SU-DHL-6 (cell line): ENCODE measurements at regions not wholly inside any gene's neighbourhood (a gene's known extent, or its start where the extent isn't known, plus 50 kb on each side); places are given as distances from the start of the nearest gene placed in this dataset.

Experiments used
- H2AFZ ChIP-seq: fragments of 200-600 bp; sonication (generic); 2 replicates; pipeline ENCODE4 v1.6.1; 2014; ENCODE audit warnings: low read depth, mild to moderate bottlenecking, moderate library complexity, mixed read lengths, antibody characterized with exemption, low read length; ENCODE audit not compliant: severe bottlenecking
- H3F3A ChIP-seq: fragments of 200-600 bp; shearing (Covaris generic); 2 replicates; pipeline ENCODE4 v1.6.0; 2016; ENCODE audit warnings: antibody characterized with exemption, mild to moderate bottlenecking; ENCODE audit not compliant: insufficient read depth
- H3K27ac ChIP-seq: fragments of 200-600 bp; sonication (generic); 2 replicates; pipeline ENCODE4 v1.5.1; 2016; ENCODE audit warnings: low read depth, mild to moderate bottlenecking, low read length, moderate library complexity, mixed read lengths
- H3K27me3 ChIP-seq: fragments of 200-600 bp; sonication (generic), shearing (Covaris generic); 2 replicates; pipeline ENCODE4 v1.6.0; 2014; ENCODE audit warnings: mild to moderate bottlenecking, low read length
- H3K36me3 ChIP-seq: fragments of 200-600 bp; sonication (generic); 2 replicates; pipeline ENCODE4 v1.6.1; 2014; ENCODE audit warnings: mild to moderate bottlenecking, low read length, mixed read lengths
- H3K4me2 ChIP-seq: fragments of 300-600, 200-600 bp; shearing (Covaris generic), sonication (generic); 2 replicates; pipeline ENCODE4 v1.6.0; 2014; ENCODE audit warnings: low read length, low read depth, mild to moderate bottlenecking; ENCODE audit not compliant: poor library complexity, severe bottlenecking
- H3K4me3 ChIP-seq: fragments of 200-600 bp; sonication (generic); 2 replicates; pipeline ENCODE4 v1.5.1; 2014; ENCODE audit warnings: antibody characterized with exemption, low read length, mild to moderate bottlenecking, mixed read lengths; ENCODE audit not compliant: insufficient read depth, poor library complexity, severe bottlenecking
- H3K79me2 ChIP-seq: fragments of 200-600 bp; sonication (generic); 2 replicates; pipeline ENCODE4 v1.6.1; 2014; ENCODE audit warnings: mild to moderate bottlenecking, low read length, moderate library complexity; ENCODE audit not compliant: insufficient read depth
- H3K9ac ChIP-seq: fragments of 200-600 bp; sonication (generic); 2 replicates; pipeline ENCODE4 v1.7.0; 2014; ENCODE audit warnings: mild to moderate bottlenecking, low read length
- H3K9me2 ChIP-seq: fragments of 200-600 bp; sonication (generic); replicated peaks from 2 replicates; pipeline ENCODE4 v1.6.1; 2014; ENCODE audit warnings: low read length; ENCODE audit not compliant: insufficient read depth
- H3K9me3 ChIP-seq: fragments of 200-600 bp; sonication (generic); 2 replicates; pipeline ENCODE4 v1.6.1; 2014; ENCODE audit warnings: low read length, mixed read lengths; ENCODE audit not compliant: insufficient read depth
- H4K20me1 ChIP-seq: fragments of 200-600 bp; sonication (generic); 2 replicates; pipeline ENCODE4 v1.6.1; 2014; ENCODE audit warnings: low read depth, mild to moderate bottlenecking, antibody characterized with exemption, low read length, moderate library complexity, mixed read lengths
- EZH2phosphoT487 ChIP-seq: fragments of 200-600 bp; sonication (generic), shearing (Covaris generic); conservative IDR thresholded peaks from 2 replicates; pipeline ENCODE4 v1.6.1; 2018; ENCODE audit warnings: mild to moderate bottlenecking, antibody characterized with exemption, low read length, moderate library complexity, mixed read lengths
- TF ChIP-seq, protein P1 (sequence below): fragments of 200-600 bp; sonication (generic); IDR thresholded peaks from one replicate; pipeline ENCODE4 v1.5.1; 2017; ENCODE audit warnings: antibody characterized with exemption, mild to moderate bottlenecking, low read length, moderate library complexity; ENCODE audit not compliant: insufficient read depth, poor library complexity, severe bottlenecking

DNA sequence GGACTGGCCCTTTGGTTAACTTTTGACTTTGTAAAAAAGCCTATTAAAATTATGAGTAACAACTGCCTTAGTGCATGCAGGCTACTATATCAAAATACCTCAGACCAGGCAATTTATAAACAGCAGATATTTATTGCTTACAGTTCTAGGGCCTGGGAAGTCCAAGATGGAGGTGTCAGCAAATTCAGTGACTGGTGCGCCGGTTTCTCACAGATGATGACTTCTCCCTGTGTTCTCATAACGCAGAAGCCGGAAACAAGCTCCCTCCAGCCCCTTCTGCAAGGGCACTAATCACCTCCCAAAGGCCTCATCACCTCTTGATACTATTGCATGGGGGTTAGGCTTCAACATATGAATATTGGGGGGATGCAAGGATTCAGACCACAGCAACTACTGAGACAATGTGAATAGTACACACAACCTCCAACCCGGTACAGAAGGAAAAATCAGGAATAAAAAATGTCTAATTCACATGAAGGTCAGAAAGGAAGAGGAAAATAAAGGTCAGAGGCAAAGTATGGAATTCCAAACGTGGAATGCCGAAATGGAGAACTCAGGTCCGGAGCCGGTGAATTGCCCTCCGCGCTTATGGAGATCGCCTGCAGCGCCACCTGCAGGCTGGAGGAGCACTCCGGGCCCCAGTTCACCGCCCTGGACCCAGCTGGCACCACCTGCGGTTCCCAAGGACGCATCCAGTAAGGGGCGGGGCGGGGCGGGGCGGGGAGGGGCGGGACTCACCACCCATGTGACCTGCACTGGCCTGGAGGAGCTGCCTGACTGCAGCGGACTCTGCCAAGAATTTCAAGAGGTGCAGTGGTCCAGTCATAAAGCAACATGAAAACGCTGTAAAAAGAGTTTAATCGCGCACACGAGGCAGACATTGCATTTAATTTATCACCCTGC is 203.4 kb downstream of the KIF26A start:
- H3K27me3 ChIP-seq, result no peaks in the 10 kb centered on the region
- no peaks in the 10 kb centered on the region for H3K9me3 ChIP-seq
- no peak overlapping the region for H2AFZ ChIP-seq
- H3F3A ChIP-seq, result no peaks in the 10 kb centered on the region
- H3K27ac ChIP-seq, result no peak overlapping the region
- H4K20me1 ChIP-seq, result no peaks in the 10 kb centered on the region
- TF ChIP-seq, protein P1, sequence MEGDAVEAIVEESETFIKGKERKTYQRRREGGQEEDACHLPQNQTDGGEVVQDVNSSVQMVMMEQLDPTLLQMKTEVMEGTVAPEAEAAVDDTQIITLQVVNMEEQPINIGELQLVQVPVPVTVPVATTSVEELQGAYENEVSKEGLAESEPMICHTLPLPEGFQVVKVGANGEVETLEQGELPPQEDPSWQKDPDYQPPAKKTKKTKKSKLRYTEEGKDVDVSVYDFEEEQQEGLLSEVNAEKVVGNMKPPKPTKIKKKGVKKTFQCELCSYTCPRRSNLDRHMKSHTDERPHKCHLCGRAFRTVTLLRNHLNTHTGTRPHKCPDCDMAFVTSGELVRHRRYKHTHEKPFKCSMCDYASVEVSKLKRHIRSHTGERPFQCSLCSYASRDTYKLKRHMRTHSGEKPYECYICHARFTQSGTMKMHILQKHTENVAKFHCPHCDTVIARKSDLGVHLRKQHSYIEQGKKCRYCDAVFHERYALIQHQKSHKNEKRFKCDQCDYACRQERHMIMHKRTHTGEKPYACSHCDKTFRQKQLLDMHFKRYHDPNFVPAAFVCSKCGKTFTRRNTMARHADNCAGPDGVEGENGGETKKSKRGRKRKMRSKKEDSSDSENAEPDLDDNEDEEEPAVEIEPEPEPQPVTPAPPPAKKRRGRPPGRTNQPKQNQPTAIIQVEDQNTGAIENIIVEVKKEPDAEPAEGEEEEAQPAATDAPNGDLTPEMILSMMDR, result no peak
- H3K9me2 ChIP-seq, result no peaks in the 10 kb centered on the region
- no peak overlapping the region for H3K4me2 ChIP-seq
- no peaks in the 10 kb centered on the region for H3K79me2 ChIP-seq
- H3K4me3 ChIP-seq, result no peak overlapping the region
- H3K9ac ChIP-seq, result no peak overlapping the region
- no peaks in the 10 kb centered on the region for H3K36me3 ChIP-seq

GRCh38 chr14:104342435-104343293 is 204.3 kb downstream of the KIF26A start:
- Histone ChIP-seq H3K4me3 (no peak overlapping the region), H3K9me2 (no peaks in the 10 kb centered on the region), H3K4me2 (no peak overlapping the region), H2AFZ (no peak overlapping the region), H3K27me3 (no peaks in the 10 kb centered on the region), H3K79me2 (no peaks in the 10 kb centered on the region), H3F3A (no peaks in the 10 kb centered on the region), H4K20me1 (no peaks in the 10 kb centered on the region), H3K9ac (no peak overlapping the region), H3K27ac (no peak overlapping the region), H3K9me3 (no peaks in the 10 kb centered on the region), H3K36me3 (no peaks in the 10 kb centered on the region)
- no peak for TF ChIP-seq EZH2phosphoT487
- TF ChIP-seq, protein P1, result no peak

- Histone ChIP-seq H3K27me3 (no peaks in the 10 kb centered on the region), H3K9me3 (no peaks in the 10 kb centered on the region), H2AFZ (no peak overlapping the region), H3K4me2 (no peak overlapping the region), H3K36me3 (no peaks in the 10 kb centered on the region), H4K20me1 (no peaks in the 10 kb centered on the region), H3K4me3 (no peak overlapping the region), H3K27ac (no peak overlapping the region), H3K9me2 (no peaks in the 10 kb centered on the region), H3F3A (no peaks in the 10 kb centered on the region), H3K9ac (no peak overlapping the region), H3K79me2 (no peaks in the 10 kb centered on the region)
- no peak for TF ChIP-seq EZH2phosphoT487
- TF ChIP-seq, protein P1, result no peak
Measured at GRCh38 chr14:104343294-104343625, 204.9 kb downstream of the KIF26A start.
